HEK293T (cell line): ENCODE measurements at regions not wholly inside any gene's neighbourhood (a gene's known extent, or its start where the extent isn't known, plus 50 kb on each side); places are given as distances from the start of the nearest gene placed in this dataset.

ENCODE experiments used
- CTCF ChIA-PET: fragments of 350-600 bp; formaldehyde crosslinking; extraction: SDS; loops from one replicate; lab custom pipeline; 2021; ENCODE audit warnings: antibody characterized with exemption, inconsistent platforms; lab: Yijun Ruan, JAX
- POLR2A ChIA-PET: fragments of 350-600 bp; formaldehyde crosslinking; extraction: SDS; loops from one replicate; lab custom pipeline; 2020; ENCODE audit warnings: antibody characterized with exemption, inconsistent platforms; lab: Yijun Ruan, JAX
- DNase-seq: peaks from one replicate; pipeline ENCODE4 v3.0.0; 2012; ENCODE audit warnings: mixed read lengths; ENCODE audit errors: extremely low spot score
- ARNT ChIP-seq: fragments of 450-650 bp; IDR thresholded peaks from 2 replicates; pipeline ENCODE4 v1.6.1; 2017; ENCODE audit warnings: mild to moderate bottlenecking
- BHLHE40 ChIP-seq: fragments of 450-650 bp; IDR thresholded peaks from 2 replicates; pipeline ENCODE4 v1.6.1; 2016; ENCODE audit warnings: mild to moderate bottlenecking, moderate library complexity, borderline replicate concordance
- CTBP1 ChIP-seq: fragments of 450-650 bp; IDR thresholded peaks from 2 replicates; pipeline ENCODE4 v1.6.1; 2016; ENCODE audit warnings: borderline replicate concordance
- ELF4 ChIP-seq: fragments of 450-650 bp; IDR thresholded peaks from 2 replicates; pipeline ENCODE4 v1.6.1; 2017; ENCODE audit warnings: antibody characterized with exemption
- FOXA1 ChIP-seq: fragments of 450-650 bp; IDR thresholded peaks from 2 replicates; pipeline ENCODE4 v1.6.1; 2016; ENCODE audit warnings: mild to moderate bottlenecking
- FOXK2 ChIP-seq: fragments of 450-650 bp; IDR thresholded peaks from 2 replicates; pipeline ENCODE4 v1.6.1; 2016; ENCODE audit warnings: mild to moderate bottlenecking
- FOXM1 ChIP-seq: fragments of 450-650 bp; IDR thresholded peaks from 2 replicates; pipeline ENCODE4 v1.6.1; 2017; ENCODE audit warnings: mild to moderate bottlenecking, borderline replicate concordance
- HDGF ChIP-seq: fragments of 450-650 bp; IDR thresholded peaks from 2 replicates; pipeline ENCODE4 v1.6.1; 2017; ENCODE audit warnings: antibody characterized with exemption, borderline replicate concordance
- L3MBTL2 ChIP-seq: fragments of 450-650 bp; conservative IDR thresholded peaks from 2 replicates; pipeline ENCODE4 v1.6.1; 2016; ENCODE audit warnings: mild to moderate bottlenecking
- LEF1 ChIP-seq: fragments of 450-650 bp; IDR thresholded peaks from 2 replicates; pipeline ENCODE4 v1.6.1; 2017; ENCODE audit warnings: mild to moderate bottlenecking, borderline replicate concordance
- NFRKB ChIP-seq: fragments of 450-650 bp; IDR thresholded peaks from 2 replicates; pipeline ENCODE4 v1.6.1; 2016; ENCODE audit warnings: mild to moderate bottlenecking, moderate library complexity
- SP1 ChIP-seq: fragments of 450-650 bp; IDR thresholded peaks from 2 replicates; pipeline ENCODE4 v1.6.1; 2017
- SUZ12 ChIP-seq: fragments of 450-650 bp; IDR thresholded peaks from 2 replicates; pipeline ENCODE4 v1.6.1; 2016; ENCODE audit warnings: mild to moderate bottlenecking
- TARDBP ChIP-seq: fragments of 450-650 bp; IDR thresholded peaks from 2 replicates; pipeline ENCODE4 v1.6.1; 2016
- ZNF384 ChIP-seq: fragments of 450-650 bp; IDR thresholded peaks from 2 replicates; pipeline ENCODE4 v1.6.1; 2016
- TF ChIP-seq, protein P1 (sequence below): fragments of 450-650 bp; IDR thresholded peaks from 2 replicates; pipeline ENCODE4 v1.6.1; 2016

DNA sequence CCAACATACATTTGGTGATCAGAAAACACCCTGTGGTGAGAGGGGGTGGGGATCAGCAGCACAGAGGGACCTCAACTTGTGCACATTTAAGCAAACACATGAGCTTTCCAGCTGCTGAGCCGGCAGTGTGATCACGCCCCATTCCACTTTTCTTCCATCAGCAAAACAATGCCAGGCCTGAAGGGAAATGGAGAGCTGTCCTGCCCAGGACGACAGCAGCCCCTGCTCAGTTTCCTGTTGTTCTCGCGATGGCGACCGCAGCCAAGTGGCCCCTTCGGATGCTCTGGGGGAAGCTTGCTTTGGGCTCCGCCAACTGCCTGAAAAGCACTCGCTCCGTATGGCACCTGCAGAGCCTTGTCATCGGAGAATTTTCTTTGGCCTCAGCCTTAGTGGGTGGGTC lies 272.3 kb downstream of the FOXL1 start:
- no peak for DNase-seq
- TF ChIP-seq ARNT (no peak), L3MBTL2 (no peak), ZNF384 (no peak), CTBP1 (no peak), ELF4 (no peak), NFRKB (no peak), TARDBP (no peak), FOXM1 (no peak), FOXK2 (no peak), FOXA1 (no peak)
- CTCF ChIA-PET = no interaction called here
- POLR2A ChIA-PET = no interaction called here

DNA sequence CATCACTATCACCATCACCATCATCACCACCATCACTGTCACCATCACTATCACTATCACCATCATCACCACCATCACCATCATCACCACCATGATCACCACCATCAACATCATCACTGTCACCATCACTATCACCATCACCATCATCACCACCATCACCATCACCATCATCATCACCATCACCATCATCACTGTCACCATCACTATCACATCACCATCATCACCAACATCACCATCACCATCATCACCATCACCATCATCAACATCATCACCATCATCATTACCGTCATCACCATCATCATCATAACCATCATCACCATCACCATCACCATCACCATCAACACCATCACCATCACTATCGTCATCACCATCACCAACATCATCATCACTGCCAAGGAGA lies 273.8 kb downstream of the FOXL1 start:
- CTCF ChIA-PET = no interaction called here

GRCh38 chr16:86854058-86854621 lies 275.8 kb downstream of the FOXL1 start:
- TF ChIP-seq FOXA1 (no peak), FOXK2 (no peak), CTBP1 (no peak), BHLHE40 (no peak), FOXM1 (no peak), ZNF384 (no peak), TARDBP (no peak), SUZ12 (no peak), ARNT (no peak)
- POLR2A ChIA-PET = no interaction called here
- DNase-seq = no peak
- CTCF ChIA-PET = interaction anchor here (0.7 kb wide), 1 partner anchor 20 kb away, joined by 3 read pairs; no protein-coding TSS in a partner anchor

More for the DNA sequence above, 273.8 kb downstream of the FOXL1 start:
- no peak for DNase-seq
- TF ChIP-seq FOXA1 = no peak
- no peak for TF ChIP-seq ARNT
- no peak for TF ChIP-seq L3MBTL2
- TF ChIP-seq LEF1 = no peak
- TF ChIP-seq HDGF = no peak
- TF ChIP-seq SP1 = no peak
- no peak for TF ChIP-seq SUZ12
- TF ChIP-seq BHLHE40 = no peak
- no peak for TF ChIP-seq TARDBP
- TF ChIP-seq, protein P1, sequence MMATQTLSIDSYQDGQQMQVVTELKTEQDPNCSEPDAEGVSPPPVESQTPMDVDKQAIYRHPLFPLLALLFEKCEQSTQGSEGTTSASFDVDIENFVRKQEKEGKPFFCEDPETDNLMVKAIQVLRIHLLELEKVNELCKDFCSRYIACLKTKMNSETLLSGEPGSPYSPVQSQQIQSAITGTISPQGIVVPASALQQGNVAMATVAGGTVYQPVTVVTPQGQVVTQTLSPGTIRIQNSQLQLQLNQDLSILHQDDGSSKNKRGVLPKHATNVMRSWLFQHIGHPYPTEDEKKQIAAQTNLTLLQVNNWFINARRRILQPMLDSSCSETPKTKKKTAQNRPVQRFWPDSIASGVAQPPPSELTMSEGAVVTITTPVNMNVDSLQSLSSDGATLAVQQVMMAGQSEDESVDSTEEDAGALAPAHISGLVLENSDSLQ = no peak
- TF ChIP-seq CTBP1 = no peak
- TF ChIP-seq ELF4 = no peak
- no peak for TF ChIP-seq FOXM1
- POLR2A ChIA-PET = no interaction called here

DNA sequence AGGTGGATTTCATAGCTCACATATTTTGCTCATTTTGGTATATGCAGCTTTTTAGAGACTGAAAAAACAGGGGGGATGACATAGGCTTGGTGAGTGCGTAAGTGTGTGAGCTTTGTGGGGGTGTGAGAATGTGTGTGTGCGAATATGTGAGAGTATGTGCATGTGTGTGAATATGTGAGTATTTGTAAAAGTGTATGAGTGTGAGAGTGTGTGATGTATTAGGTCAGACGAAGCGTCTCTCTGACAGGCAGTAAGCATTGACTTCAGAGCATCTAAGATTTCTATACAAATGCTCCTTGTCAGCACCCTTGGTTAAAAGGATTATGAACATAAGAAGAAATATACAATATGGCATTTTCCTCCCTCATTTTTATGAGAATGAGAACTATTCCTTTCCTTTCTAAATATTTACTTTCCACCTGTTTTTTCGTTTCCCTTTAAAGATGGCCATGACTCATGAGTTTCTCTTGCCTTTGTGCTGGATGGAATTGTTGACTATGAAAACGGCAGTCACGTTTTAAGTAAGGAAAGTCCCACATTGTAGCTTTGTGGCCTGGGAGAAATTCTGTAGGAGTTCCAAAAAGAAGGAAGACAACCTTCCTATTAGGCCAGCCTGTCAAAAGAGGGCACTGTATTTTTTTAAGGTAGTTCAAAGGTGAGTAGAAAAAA lies 276.4 kb downstream of the FOXL1 start:
- TF ChIP-seq HDGF = no peak
- no peak for TF ChIP-seq SUZ12
- TF ChIP-seq LEF1 = no peak
- no peak for TF ChIP-seq ELF4
- no peak for TF ChIP-seq FOXM1
- no peak for TF ChIP-seq CTBP1
- TF ChIP-seq FOXA1 = no peak
- no peak for TF ChIP-seq BHLHE40
- TF ChIP-seq ARNT = no peak
- TF ChIP-seq NFRKB = no peak
- no peak for TF ChIP-seq SP1
- TF ChIP-seq, protein P1 = no peak
- no peak for TF ChIP-seq ZNF384
- TF ChIP-seq L3MBTL2 = no peak
- TF ChIP-seq TARDBP = no peak
- TF ChIP-seq FOXK2 = no peak
- CTCF ChIA-PET = no interaction called here
- POLR2A ChIA-PET = no interaction called here
- no peak for DNase-seq

- ChIA-PET POLR2A (no interaction called here), CTCF (no interaction called here)
These were observed 278.7 kb downstream of the FOXL1 start for GRCh38 chr16:86856946-86857586.

More at GRCh38 chr16:86856946-86857586, 278.7 kb downstream of the FOXL1 start:
- DNase-seq = no peak
- no peak for TF ChIP-seq HDGF
- no peak for TF ChIP-seq FOXM1
- no peak for TF ChIP-seq NFRKB
- no peak for TF ChIP-seq SUZ12
- no peak for TF ChIP-seq TARDBP
- TF ChIP-seq, protein P1 = no peak
- no peak for TF ChIP-seq ELF4
- TF ChIP-seq BHLHE40 = no peak
- TF ChIP-seq ARNT = no peak
